ENCODE measurements at regions not wholly inside any gene's neighbourhood (a gene's known extent, or its start where the extent isn't known, plus 50 kb on each side); places are given as distances from the start of the nearest gene placed in this dataset.

DNA sequence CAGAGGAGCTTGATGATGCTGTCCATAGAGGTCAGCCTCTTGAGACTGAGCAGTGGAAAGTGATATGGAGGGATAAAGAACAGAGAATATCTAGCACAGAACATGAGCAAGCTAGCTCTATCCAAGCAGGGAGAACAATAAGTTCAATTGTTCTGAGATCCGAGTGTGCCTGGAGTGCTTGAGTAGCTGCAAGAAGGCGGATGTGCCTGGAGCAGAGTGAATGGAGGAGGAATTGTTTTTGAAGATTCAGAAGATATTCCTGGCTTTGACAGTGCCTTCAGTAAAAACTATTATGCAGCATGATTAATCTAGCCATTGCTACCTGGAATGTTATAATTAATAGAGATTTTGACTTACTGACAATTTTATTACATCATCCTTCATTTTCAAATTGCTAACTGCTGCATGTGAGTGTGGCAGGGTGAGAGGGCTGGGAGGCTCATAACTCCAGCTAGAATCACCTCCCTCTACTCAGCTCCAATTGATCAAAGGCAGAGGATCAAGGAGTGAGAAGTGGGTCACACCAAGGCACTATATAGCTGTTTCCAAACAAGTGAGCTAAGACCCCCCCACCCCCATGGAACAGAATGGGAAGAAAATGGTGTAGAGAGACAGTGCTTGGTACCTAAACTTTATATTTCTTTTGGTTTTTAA lies 302.8 kb downstream of the ADRA2A start:
- TF ChIP-seq, protein P1, sequence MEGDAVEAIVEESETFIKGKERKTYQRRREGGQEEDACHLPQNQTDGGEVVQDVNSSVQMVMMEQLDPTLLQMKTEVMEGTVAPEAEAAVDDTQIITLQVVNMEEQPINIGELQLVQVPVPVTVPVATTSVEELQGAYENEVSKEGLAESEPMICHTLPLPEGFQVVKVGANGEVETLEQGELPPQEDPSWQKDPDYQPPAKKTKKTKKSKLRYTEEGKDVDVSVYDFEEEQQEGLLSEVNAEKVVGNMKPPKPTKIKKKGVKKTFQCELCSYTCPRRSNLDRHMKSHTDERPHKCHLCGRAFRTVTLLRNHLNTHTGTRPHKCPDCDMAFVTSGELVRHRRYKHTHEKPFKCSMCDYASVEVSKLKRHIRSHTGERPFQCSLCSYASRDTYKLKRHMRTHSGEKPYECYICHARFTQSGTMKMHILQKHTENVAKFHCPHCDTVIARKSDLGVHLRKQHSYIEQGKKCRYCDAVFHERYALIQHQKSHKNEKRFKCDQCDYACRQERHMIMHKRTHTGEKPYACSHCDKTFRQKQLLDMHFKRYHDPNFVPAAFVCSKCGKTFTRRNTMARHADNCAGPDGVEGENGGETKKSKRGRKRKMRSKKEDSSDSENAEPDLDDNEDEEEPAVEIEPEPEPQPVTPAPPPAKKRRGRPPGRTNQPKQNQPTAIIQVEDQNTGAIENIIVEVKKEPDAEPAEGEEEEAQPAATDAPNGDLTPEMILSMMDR (IDR thresholded peaks at IDR 0.05): no peak
- no peak for TF ChIP-seq POLR2AphosphoS5 (IDR thresholded peaks at IDR 0.05)
